HG02840 (cell line): ENCODE measurements at regions not wholly inside any gene's neighbourhood (a gene's known extent, or its start where the extent isn't known, plus 50 kb on each side); places are given as distances from the start of the nearest gene placed in this dataset.

Experiments
- ATAC-seq: cut with Tn5 transposase; IDR thresholded peaks from one replicate; pipeline ENCODE4 v1.9.1; 2021; ENCODE audit warnings: mild to moderate bottlenecking, moderate library complexity, moderate number of reproducible peaks; ENCODE audit not compliant: unreplicated experiment, low FRiP score

DNA sequence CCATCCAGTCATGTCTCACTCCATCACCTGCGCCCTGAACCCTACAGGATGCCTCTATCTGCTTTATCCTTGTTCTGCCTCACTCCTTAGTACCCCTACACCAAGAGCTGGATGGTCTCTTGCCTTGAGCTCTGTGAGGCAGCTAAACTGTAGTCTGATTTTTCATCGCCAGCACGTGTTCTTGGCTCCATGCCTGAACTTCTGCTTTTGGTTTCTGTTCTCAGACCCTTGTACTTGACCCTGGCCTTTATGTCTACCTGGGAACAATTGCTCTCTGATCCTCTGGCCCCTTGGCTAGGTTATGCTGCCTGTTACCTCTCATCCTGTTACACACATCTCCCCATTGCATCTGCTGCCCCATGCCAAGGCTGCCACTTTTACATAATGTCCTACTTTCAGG is 318.0 kb upstream of the LMCD1 start:
- no peak for ATAC-seq

DNA sequence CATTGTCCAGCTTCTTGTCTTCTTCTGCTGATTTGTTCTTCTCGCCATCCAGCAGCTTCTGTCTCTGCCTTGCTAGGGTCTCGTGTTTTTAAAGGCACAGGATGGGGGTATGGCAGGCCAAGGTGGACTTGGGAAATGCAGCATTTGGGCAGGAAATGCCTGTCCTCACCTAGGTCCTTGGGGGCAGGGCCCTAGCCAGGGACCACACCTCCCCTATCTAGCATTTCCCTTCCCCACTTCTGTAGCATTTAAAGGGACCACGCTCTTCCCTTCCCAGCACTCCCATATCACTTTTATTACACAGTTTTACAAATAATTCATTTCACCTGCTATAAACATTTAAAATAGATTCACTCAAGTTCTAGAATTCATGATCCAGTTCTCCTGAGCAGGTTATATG is 315.4 kb upstream of the LMCD1 start:
- ATAC-seq, result no peak

DNA sequence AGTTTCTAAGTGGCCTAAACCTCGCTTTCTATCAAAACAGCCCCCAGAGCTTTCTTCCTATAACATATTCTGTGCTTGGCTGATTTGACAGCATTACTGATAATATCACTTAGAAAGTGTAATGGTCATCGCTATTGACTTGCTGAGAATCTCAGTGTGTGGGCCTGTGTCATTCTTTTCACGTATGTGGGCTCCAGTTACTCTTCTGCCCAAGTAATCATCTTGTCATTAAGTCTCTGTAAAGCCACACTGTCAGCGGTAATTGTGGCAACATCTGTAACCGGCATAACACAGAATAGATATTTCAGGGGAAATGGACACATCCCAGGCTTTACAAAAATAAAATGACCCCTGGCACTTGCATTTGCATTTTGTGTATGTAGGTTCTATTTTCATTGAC is 313.6 kb upstream of the LMCD1 start:
- no peak for ATAC-seq

DNA sequence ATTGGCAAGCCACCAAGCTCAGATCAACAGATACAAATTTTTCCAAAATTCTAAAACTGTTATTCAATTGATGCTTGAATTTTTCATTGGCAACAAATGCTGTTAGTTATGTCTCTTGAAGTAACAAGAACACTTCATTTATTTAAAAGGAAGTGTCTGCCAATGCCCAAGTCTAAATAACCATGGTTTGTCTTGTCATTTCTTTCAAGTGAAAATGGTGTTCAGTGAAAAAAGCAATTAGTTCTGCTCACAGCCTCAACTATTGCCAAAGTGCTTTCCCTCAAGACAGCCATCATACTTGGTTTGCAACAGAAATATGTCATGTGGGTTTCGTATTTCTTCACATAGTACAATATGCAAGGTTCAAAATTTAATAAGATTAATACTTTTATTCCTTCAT is 312.6 kb upstream of the LMCD1 start:
- ATAC-seq, result no peak

DNA sequence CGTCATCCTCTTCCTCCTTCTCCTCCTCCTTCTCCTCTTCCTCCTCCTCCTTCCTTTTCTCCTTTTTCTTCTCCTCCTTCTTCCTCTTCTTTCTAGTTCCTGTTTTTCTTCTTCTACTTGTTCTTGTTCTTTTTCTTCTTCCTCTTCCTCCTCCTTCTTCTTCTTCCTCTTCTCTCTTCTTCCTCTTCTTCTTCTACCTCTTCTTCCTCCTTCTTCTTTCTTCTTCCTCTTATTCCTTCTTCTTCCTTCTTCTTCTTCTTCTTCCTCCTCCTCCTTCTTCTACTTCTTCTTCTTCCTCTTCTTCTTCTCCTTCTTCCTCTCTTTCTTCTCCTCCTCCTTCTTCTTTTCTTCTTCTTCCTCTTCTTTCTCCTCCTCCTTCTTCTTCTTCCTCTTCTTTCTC is 310.2 kb upstream of the LMCD1 start:
- ATAC-seq, result no peak

DNA sequence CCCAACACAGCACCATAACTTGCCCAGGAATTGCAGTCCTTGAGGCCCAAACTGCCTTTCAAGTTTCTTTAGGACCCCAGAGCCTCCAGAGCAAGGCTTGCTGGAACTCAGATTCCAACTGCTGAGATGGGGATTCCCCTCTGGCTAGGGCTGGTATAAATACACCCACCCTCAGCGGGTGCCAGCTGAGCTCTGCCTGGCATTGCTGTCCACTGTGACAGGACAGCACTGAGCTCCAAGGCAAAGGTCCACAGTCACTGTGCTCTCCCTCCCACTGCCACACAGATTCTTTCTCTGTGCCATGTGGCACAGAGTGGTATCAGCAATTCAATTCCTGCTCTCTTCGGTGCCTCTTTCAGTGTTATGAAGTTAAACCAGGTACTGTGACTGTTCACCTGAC is 304.2 kb upstream of the LMCD1 start:
- ATAC-seq, result no peak

DNA sequence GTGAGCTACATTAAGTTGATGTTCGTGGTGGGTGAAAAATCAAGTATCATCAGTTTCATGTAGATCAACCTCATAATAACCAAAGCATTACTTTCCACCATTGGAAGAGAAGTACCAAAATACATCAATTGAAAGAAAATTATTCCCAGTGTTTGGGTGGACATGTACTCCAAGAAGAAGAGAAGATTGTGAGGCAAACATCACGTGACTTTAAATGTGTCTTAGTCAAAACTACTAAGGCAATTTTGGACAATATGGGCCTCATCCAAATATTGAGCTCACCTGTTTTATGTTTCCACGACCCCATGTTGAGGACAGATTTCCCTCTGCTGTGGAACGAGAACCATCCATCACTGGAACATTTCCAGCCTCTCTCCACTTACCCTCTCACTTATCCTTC is 303.0 kb upstream of the LMCD1 start:
- ATAC-seq, result no peak

DNA sequence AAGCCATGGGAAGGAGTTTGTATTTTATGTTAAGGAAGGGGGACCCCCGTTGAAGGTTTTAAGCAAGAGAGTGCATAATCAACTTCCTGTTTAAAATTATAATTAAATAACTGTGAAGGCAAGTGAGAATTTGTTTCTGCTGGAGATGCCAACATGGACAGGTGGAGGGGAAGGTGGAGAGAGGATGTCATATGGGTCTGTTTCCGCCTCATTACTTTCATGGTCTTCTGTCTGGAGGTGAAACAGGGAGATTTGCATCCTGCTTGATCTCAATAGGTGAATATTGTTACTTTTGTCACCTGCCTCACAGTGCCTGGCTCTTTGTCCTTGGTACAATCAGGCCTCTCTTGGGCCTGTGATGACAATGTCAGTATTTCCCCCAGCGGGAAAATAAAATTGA is 300.6 kb upstream of the LMCD1 start:
- no peak for ATAC-seq

DNA sequence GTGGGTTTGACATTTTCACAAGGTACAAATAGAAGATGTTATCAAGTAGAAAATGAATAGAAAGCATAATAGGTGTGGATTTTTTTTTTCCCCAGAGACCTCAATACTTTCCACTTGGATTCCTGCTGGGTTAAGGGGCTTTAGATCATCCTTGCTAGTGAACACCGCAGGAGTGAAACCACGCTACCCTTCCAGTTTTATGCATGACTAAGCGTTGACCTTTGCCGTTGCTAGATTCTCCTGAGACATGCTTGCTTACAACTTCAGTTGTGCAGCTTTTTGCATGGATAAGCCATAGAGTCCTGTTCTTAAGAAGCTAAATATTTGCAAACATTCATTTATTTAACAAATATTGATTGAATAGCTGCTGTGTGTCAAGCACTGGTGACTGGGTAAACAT is 299.7 kb upstream of the LMCD1 start:
- no peak for ATAC-seq

DNA sequence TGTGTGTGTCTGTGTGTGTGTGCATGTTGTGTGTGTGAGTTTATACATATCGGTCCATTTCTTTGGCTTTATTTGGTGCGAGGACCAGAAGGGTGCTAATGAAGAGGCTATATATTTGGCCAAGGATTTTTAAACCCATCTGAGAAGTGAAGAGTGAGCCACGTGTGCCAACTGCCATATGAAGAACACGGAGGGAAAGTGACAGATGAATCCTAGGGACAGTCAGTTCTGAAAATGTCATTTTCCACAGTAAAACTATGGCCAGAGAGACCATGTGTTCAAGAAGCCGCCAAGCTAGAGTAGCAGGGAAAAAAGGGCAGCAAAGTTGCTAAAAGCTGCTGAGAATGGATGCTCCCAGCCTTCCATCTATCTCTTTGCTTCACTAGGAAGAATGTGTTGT is 297.3 kb upstream of the LMCD1 start:
- no peak for ATAC-seq

DNA sequence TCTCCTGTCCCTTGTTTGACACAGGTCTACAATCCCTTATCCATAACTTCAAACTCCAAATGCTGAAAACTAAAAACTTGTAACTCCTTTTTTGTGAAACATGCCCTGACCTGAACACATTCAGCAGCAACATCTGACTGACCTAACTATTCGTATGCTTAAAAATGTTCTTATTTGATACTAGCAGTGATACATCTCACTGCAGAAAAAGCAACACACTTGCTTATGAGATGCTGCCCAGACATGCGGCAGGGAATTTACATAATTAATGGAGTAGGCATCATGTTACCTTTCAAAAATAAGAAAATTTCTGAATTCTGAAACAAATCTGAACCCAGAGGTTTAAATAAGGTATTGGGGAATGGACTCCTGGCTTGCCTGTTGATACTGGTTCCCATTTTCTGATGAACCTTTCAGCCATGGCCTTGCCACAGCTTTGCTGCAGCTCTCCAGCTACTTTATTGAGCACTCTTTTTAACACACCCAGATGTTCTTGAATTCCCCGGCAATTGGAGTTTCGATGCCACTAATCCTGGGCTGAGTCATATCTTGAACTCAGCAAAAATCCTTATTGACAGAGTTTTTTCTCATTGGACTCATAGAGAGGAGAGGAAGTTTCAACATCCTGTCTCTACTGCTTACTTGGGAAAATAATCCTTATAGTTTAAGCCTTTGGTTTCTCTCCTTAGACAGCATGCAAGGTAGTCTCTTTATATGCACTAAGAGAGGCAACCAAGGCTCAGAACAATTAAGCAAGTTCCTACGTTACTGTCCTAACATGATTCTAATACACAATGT is 296.6 kb upstream of the LMCD1 start:
- no peak for ATAC-seq

DNA sequence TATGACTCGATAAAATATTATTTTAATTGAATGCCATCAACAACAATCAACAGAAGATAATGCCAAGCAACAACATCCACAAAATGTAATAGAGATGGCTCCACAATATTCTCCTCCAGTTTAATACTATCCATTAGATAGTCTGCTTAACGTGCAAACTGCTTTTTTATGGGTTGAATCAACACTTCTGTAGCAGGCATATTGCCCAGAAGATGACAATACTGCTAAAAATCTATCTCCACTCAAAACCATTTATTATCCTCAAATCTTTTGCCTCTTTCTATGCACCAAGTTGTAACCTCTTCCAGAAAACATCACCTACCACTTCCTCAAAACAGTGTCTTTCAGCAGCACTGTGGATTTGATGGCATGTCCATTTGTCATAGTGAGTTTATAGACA is 295.7 kb upstream of the LMCD1 start:
- ATAC-seq, result no peak

DNA sequence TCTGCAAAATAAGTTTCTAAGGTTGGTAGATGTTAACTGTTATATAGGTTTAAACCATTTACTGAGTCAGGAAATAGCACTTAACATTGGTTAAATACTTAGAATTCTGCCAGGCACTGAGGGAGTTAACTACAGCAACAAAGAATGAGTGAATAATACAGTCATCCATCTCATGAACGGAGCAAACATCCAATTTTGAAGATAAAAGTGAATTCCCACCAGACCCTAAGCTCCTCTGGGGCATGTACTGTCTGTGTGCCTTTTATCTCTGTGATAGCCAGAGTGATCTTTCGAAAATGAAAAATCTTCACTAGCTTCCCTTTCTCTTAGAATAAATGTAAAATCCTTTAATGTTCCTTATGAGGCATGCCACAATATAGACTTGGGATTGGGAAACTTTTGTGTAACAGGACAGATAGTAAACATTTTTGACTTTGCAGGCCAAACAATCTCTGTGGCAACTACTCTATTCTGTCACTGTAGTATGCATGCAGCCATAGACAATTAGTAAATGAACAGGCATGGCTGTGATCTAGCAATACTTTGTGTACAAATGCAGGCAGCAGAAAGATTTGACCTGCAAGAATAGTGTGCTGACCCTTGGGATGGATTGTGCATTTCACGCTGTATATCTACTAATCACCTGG is 294.5 kb upstream of the LMCD1 start:
- ATAC-seq, result no peak

DNA sequence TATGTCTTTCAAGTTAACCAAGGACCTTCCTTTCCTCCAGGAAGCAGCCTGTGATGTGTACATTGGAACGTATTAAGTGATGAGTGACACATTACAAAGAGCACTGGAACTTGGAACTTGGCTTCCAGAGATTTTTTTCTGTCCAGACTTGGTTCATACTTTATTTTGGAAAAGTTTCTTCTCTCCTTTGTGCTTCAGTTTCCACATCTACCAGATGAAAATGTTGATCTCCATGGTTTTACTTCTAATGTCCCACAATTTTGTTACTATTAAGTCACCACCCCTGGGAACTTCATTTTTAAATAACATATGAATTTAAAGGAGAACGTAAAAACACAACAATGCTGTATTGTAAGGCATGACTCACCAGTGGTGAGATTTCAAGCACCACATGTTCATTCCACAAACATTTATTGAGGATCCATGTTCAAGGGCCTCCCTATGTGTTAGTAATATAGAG is 290.7 kb upstream of the LMCD1 start:
- ATAC-seq, result no peak

DNA sequence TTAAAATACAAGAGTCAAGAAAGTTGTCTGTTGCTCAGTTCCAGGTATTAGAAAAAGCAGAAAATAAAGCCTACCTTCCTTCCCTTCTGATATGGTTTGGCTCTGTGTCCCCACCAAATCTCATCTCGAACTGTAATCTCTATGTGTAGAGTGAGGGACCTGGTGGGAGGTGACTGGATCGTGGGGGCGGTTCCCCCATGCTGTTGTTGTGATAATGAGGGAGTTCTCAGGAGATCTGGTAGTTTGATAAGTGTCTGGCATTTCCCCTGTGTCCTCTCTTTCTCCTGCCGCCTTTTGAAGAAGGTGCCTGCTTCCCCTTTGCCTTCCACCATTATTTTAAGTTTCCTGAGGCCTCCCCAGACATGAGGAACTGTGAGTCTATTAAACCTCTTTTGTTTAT is 288.8 kb upstream of the LMCD1 start:
- no peak for ATAC-seq

DNA sequence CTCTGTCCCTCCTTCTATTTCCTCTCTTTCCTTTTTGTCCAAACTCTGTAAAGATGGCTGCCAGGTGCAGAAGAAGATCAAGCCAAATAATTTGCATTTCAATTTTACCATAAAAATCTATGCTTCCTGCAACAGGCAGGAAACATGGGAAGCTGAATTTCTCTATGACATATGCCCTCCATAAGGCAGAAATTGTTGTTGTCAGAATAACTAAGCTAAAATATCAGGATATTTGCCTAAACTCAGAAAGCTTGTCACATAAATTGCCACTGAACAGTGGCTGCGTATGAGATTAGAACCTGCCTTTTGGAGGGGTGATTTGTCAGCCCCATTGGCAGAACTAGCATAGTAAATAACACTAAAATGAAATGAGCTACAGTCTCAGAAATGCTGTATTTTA is 288.3 kb upstream of the LMCD1 start:
- no peak for ATAC-seq

DNA sequence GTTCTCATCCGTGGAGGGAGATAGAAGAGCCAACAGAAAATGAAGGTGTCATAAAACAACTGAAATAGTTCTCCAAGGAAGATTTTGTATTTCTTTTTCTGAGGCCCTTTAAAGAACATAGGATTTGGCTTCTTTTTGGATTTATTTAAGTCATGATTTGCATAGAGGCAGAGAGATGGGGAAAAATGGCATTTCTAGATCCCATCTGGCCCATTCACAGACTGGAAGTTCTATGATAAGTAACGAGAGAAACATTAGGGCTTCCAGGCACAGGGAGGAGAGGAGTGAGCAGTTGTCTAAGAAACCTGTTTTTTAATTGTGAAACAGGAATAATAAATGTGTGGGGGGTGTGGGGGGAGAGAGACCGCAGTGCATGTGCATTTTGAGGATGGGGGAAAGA is 285.8 kb upstream of the LMCD1 start:
- no peak for ATAC-seq

DNA sequence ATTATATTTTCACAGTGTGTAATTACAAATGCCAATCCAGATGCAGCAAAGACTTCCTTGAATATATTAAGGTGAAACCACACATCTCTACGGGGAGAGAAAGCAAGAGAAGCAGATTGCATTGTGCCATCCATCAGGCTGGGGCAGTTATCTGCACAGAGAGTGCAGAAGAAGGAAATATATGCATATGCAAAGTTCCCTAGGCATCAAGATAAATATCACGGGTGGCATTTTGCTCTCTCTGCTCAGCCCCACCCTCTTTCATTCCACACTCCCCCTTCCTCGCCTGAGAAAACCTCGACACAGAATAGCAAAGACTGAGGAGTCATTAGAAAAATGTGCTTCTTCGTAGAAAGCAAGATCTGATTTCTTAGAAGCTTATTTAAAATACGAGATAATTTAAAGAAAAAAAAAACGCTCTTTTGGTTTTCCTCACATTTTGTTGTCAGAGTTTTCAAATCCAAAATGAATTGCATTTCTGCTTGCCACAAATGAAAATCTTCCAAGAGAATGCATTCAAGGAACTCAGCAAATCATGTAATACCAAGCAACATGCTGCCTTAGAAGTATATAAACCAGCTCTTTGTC is 283.2 kb upstream of the LMCD1 start:
- ATAC-seq, result no peak

DNA sequence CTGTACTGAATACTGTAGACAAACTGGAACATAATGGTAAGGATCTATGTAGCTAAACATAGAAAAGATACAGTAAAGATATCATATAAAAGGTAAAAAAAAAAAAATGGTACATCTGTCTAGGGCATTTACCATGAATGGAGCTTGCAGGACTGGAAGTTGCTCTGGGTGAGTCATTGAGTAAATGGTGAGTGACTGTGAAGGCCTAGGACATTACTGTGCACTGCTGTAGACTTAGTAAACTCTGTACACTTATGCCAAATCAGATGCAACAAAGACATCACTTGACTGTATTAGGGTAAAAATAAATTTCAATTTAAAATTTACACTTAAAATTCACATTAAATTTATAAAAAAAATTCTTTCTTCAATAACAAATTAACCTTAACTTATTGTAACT is 281.3 kb upstream of the LMCD1 start:
- no peak for ATAC-seq

DNA sequence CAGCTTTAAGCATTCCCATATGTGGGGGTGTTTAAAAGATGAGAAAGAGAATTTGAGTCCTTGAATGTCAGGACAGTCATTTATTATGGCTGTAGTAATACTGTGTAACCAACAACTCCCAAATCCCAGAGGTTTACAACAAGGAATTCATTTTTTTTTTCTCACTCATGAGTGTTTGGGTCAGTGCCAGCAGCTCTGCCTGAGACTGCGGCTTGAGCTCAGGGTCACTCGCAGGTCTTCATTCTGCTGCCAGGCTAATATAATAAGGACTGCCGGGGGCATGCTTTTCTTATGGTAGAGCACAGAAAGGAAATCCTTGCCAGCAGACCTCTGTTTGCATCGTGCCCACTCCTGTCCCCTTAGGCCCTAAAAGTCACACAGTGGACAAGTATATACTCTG is 277.9 kb upstream of the LMCD1 start:
- ATAC-seq, result no peak

DNA sequence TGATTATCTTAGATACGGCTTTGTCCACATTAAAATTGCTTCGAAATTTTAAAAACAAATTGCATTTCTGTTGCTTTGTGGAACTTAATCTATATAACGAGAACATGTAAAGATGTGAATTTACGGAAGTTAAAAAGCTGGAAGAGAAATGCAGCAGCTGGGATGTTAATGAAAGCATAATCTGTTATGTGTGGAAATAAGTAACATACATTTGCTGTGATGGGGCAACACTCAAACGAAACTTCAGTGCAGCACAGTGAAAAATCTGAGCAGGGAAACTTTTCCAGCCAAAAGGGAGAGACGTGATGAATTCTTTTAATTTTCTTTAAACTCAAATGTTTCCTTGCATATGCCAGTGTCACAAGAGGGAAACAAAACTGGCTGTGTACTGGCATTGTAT is 276.7 kb upstream of the LMCD1 start:
- no peak for ATAC-seq

DNA sequence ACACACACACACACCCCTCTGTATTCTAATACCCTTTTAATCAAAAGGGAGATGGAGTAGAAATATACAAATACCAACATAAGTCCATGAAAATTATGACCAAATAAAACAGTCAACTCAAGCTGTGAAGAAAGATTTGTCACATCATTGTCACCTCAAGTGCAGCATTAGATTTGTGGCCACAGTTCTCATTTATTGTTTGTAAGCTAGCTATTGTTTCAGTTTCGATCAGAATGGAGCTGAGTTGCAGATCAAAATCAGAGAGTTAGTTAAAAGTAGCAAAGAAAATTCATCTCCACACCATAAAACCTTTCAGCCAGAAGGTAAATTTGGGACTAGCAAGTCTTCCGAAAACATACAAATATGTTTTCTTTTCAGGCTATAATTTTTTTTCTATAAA is 267.7 kb upstream of the LMCD1 start:
- ATAC-seq, result no peak
